COLO668 (cell line): ENCODE measurements at regions not wholly inside any gene's neighbourhood (a gene's known extent, or its start where the extent isn't known, plus 50 kb on each side); places are given as distances from the start of the nearest gene placed in this dataset.
A peak's percentile ranks its signal among the peaks of the same experiment; 100 is the strongest.

Experiments
- DNase-seq: peaks from one replicate; lab custom pipeline; 2025; ENCODE audit not compliant: unreplicated experiment; lab: John Stamatoyannopoulos, UW

DNA sequence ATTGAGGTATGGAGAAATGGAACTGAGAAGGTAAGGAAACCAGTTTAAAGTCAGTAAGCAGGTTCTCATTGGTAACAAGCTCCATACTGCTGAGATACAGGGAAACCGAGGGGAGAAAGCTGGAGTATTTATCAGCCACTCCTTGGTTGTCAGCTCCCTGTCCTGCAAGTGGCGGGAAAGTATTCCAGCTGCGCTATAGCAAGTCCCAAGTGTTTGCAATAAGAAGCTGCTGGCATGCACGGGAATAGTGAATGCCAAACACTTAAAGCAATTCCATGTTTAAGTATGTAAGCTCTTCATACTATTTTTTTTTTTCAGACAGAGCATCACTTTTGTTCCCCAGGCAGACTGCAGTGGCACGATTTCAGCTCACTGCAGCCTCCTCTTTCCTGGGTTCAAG, 1601.1 kb downstream of the SUCLG1 start:
- DNase-seq = no peak

DNA sequence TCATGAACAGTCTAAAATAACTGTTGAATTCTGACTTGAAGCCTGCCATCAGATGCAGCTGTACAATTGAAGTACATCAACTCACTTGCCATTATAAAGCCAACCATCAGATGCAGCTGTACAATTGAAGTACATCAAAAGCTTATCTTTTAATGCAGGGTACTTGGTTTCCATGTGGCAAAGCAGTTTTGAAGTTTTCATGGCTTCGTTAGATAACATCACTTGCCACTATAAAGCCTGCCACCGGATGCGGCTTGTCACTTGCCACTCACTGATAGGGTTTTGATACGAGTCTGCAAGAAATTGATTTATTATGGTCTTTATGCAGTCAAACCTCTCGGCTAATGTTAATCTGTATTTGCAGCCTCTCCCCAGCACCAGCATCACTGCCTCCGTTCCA, 1605.8 kb downstream of the SUCLG1 start:
- DNase-seq = no peak

DNA sequence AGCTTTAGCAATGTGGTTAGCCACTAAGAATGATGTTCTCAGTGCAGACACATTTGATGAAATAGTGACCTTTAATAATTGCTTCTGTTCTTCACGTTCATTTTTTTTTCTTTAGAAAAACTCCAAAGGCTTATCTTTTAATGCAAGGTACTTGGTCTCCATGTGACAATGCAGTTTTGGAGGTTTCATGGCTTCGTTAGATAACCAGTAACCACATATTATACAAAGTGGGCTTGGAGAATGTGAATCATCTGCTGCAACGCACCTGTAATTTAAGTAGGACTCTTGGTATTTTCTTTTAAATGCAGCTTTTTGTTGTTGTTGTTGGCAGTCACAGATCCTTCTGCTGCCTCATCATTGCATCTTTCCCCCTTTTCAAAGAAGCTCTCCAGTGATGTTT, 1606.3 kb downstream of the SUCLG1 start:
- DNase-seq = no peak

DNA sequence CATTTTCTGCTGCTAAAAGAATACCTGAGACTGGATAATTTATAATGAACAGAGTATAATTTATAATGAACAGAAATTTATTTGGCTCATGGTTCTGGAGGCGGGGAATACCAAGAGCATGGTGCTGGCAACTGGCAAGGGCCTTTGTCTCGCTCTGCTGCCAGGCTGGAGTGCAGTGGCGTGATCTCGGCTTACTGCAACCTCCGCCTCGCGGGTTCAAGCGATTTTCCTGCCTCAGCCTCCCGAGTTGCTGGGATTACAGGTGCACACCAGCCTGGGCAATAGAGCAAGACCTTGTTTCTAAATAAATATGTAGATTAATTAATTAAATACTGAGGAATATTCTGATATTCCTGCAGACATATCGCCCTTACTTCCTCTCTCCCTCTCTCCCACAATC, 1610.8 kb downstream of the SUCLG1 start:
- DNase-seq = no peak

DNA sequence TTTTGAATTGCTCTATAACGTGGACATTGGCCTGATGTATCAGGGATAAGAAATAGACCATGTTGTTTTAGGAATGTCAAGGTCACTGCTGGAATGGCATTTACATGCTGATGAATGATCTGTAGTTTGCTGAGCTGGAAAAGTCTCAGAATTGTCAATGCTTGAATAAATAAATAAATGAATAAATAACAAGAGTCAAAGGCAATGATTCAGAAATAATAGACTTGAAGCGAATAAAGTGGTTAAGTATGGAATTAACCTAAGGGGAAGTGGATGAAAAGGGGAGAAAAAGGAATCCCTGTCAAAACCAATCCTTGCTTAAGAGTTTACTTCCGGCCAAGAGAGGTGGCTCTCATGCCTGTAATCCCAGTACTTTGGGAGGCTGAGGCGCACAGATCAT, 1620.0 kb downstream of the SUCLG1 start:
- DNase-seq = no peak

DNA sequence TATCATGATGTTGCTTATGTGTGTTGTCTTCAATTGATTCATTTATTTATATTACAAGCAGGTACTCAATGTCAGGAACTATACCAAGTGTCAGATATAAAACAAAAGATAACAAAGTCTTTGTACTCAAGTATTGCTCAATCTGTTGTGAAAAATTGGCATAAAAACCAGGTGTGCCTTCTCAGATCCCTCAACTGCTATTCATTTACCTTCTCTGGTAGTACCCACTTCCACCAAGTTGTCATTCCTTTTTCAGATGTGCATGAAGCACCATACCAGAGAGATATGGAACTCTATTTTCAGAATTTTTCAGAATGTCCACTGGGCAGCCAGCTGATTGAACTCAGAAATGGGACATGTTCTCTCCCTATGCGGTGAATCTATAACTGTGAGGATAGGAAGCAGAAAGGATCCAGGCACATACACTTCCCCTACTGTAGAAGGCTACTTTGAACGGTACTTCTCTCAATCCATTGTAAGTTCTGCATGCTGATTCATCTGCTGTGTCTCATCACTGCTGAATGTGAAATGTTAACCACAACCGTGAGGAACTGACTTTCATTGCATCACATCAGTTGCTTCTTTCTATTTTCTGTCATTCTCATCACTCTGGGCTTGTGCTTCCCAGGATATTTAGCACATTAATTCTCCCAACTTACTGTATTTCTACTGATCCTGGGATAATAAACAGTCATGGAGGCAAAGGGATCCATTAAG, 1621.3 kb downstream of the SUCLG1 start:
- DNase-seq = no peak

DNA sequence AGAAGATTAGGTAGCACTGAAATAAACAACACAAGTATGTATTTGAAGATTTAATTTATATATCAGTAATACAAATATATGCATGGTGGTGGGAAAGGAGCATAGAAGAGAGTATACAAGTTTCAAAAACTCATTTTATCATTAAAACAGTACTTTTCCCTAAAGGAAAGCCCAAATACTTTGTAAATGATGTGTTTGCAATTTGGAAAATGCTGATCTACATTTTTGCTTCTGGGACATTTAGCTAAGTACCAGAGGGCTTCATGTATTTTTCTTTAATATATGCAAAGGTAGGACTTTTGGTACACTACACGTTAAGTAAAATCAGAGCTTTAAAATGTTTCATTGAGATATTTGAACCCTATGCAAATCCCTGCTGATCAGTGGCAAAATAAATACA, 1624.2 kb downstream of the SUCLG1 start:
- DNase-seq = no peak

DNA sequence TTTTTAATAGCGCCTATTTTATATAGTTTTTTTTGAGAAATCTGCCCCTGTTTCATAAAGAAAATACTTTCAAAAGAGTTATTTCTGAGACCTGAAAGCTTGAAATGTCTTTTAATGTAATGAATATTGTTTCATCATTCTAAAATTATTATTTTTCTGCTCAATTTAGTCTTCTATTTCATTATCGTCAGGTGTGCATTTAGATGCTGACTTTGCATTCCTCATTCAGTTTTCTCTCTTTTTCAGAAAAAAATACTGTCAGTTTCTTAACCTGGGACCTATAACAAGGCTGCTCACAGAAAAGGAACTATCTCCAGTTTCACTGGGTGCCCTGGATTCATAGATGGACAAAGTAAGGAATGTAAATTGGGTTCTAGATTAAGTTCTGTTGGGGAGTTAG, 1631.7 kb downstream of the SUCLG1 start:
- DNase-seq = no peak

DNA sequence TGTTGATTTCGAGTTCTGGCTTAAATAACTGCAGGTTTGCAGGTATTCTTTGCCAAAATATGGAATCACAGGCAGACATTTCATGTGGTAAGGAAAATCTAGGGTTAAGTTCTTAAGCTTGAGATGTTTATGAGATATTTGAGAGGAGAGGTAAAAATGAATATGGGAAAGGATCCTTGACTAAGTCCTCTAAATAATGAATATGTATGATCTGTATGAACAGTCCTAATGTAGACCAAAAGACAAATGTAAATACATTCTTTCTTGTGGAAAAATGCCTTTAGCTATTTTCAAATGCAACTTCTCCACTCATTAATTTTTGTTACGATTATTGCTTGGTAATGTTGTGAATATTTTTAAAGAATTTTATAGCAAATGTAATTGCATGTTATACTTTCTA, 1632.6 kb downstream of the SUCLG1 start:
- no peak for DNase-seq

DNA sequence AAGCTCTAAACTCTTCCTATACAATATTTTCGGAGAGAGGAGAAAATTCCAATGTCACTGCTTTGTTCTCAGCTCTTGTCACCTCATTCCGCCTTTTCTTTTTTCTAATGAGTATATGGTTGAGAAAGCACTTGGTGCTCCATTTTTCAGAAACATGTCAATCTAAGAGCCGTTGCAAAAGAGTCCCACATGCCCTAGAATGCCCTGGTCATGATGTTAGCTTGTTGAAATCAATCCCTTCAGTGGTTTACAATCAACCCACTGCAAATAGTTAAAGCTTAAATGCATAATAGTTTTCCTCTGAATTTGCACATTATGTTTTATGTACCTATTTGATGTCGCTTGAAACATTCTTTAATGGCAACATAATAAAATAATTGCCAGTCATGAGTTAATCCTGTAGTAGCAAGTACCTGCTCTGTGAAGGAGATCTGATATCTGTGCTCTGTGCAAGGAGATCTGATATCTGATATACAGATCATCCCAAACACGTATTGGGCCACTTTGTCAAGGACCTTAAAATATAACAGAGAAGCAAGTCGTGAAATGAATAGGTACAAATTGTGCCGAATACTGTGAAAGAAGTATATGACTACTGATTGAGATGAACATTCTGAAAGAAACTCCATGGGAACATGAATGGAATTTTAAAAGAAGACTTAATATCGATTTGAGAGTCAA, 1633.5 kb downstream of the SUCLG1 start:
- DNase-seq = no peak

DNA sequence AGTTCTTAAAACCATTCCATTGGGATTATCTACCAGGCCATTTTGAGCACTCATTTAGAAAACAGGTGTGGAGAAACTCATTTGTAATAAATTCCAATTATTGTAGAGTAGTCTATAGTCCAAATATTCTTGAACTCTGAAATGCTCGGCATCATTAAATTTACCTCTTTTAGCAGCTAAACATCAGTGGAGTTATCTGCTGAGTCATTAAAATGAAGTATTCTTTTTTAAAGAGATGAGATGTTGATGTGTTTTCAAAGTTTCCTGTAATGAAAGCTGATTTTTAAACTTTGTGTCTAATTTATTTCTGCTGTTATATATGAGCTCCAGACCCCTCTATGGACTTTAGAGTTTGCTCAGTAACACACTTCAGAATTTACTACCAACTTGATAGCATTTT, 1635.2 kb downstream of the SUCLG1 start:
- DNase-seq = no peak

DNA sequence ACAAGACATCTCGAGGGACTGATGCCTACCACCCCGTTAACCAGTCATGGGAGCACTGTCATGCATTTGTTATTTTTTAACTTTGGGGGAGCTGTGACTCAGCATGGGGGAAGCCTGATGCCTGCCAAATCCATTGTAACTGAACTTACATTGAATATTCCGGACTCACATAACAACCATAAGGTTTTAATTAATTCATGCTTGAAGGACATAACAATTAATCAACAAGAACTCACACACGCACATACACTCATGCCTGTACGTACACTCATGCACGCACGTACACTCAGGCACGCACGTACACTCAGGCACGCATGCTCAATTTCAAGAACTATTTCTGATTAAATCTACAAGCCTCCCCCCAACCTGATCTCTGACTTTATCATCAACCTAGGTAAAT, 1639.1 kb downstream of the SUCLG1 start:
- no peak for DNase-seq

DNA sequence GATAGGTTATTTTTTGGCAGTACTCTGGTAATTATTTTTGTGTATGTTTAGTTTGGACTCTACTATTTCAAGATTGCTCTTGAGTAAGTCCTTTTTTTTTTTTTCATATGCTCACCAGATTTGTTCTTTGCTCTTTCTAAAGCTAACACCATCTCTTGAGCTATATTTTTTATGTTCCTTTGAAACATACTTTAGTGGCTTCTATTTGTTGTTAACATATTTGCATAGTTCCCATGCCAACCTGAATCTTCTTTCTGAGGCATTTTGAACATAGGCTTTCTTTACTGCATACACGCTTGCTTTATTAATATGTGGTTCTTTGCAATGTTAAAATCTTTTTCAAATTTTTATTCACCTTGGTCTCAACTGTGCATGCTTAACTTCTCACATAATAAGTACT, 1644.9 kb downstream of the SUCLG1 start:
- no peak for DNase-seq

DNA sequence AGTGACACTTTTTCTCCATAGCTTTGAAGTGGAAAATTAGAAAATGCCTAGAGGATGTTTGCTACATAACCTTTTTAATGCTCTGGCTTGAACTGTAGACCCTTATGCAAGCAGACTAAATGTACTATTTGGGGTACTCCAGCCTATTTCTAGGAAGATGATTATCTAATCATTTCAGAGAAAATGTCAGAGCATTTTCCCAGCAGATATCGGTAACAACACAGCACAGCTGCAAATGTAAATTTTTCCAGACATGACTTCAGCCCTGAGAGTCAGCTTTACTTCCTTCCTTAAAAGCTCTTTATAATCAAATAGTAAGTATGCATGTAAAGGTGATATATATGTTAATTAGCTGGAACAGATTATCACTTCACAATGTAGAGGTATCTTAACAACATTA, 1647.1 kb downstream of the SUCLG1 start:
- no peak for DNase-seq

DNA sequence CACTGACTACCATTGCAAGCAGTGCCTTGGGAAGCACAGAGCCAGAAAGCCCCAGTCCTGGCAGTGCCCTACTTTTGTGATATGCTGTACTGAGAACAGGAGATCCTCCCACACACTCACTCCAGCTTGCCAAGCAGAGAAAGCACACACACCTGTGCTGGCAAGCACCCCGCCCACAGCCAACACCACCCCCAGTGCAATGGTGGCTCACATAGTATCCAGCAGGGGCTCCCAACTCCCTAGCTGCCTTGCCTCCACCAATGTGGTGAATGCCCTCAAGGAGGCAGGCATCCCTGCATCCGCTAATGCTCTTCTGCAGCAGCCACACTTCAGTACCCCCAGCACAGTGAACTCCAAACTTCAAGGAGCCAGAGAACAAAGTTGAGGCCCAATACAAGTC, 1655.8 kb downstream of the SUCLG1 start:
- DNase-seq = no peak

DNA sequence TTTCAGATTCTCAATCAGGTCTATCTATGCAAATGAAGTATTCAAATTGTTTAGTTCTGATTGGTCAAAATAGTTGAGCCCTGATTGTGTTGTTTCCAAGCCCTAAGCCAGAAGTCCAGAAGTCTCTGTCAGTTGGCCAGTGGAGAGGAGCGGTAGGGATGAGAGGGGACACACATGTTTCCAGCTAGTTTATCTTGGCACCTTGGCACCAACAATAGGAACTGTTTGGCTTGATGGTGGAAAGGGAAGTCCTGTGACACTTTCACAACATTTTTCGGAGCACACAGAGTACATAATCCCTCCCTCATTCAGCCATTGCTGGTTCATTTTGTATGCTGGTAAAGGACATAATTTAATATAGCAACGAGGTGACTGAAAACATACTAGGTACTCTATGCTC, 1661.6 kb downstream of the SUCLG1 start:
- DNase-seq = no peak

DNA sequence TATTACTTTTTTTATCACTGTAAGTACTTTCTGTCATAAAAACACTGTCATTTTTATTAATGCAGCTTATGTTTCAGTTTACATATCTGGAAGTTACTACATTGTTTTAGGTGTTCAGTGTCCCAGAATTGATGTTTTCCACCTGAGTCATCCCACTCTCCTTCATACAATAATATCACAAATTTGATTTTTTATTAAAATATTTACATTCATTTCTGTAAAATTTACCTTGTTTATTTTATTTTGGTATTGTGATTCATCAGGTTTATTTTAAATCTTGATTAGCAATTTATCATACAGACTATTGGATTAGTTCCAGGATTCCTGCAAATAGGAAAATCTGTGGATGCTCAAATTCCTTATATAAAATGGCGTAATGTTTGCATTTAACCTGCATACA, 1662.9 kb downstream of the SUCLG1 start:
- DNase-seq = no peak

DNA sequence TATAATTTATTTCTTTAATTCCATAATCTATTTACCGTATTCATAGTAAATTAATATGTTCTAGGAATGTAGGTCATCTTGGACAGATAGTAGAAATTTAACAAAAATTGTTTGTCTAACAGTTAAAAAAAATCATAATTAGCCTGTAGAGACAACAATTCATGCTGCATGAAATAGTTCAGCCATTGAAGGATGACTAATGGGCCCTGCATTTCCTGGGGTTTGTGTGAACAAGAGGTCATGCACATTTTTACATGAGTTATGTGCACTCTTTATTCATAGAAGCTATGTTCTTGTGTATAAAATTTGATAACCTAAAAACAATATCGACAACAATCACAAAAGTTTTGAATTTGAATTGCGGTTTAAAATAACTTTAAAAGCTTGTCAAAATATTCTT, 1663.6 kb downstream of the SUCLG1 start:
- no peak for DNase-seq

DNA sequence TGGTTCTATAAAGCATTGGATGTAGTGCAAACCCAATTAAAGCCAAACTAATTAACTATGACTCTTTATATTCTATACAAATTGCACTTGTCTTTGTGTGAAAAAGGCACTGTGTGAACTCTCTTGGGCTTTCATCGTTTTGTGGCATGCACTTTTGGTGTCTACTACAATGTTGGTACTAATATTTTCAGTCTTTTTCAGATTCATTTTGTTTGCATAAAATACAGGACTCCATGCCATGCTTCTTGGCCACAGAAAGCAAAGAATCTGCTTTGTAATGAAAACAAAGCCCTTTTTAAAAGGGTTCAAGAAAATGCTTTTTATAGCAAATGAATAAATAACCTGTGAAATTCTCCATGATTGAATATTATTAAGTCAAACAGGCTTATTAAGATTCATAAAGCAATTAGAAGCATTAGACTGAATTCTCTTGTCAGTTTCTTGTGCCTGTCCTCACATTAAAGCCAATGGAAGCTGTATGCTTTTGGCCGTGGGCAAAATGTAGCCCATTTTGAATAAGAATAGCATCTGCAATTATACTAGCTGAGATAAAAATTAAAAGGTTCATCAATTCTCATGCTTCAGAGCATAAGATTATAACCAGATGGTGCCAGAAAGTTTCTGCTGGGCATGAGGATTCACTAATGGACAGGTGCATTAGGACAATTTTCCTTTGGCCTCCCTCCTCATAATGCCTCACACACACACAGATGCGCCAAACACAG, 1665.2 kb downstream of the SUCLG1 start:
- DNase-seq = no peak

DNA sequence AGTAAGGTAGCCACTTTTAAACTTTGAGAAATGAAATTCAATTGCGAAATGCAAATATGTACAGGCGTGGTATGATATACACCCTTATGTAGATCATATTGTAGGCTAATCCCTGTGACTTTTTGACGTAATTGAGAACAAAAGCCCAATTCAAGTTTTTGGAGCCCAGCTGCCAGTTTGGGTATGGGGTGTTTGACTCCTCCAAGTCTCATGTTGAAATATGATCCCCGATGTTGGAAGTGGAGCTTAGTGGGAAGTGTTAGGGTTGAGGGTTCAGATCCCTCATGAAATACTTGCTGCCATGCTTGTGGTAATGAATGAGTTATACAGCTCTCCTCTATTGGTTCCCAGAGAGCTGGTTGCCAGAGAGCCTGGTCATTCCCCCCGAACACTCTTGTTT, 1666.8 kb downstream of the SUCLG1 start:
- DNase-seq = no peak

DNA sequence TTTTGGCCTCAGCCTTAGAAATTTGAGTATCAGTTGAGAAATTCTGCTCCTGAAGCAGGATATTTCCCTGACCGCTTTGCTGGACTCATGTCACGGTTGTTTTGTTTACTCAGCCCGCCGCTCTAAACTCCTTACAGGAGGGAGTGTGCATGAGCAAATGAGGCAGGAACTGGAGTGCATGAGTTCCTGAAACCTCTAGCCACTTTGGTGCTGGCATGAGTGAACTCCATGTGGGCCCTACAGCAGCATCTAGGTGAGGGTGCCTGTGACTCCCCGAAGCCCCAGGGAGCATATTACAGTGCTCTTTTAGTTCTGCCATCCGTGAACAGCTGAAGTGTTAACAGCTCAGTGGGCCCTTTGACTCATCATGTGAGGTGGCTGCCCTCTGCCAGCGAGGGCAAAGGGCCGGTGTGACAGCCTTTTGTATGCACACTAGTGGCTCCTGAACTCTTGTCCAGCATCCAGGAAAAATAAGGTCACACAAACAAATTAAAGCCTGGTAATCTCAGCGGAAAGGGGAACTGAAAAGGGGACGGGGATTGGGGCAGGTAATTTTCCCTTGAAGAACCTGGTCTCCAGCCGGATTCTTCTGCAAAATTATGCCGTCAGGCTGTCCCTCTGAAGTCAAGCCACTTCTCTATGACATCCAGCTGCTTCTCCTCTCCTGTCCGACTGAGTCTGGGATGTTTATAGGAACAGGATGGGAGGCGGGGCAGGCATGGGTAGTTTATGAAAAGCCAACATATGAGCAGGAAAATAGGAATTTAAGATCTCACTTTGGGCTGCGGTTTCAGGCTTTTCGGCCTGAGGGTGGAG, 1668.7 kb downstream of the SUCLG1 start:
- DNase-seq = peak; percentile 41

DNA sequence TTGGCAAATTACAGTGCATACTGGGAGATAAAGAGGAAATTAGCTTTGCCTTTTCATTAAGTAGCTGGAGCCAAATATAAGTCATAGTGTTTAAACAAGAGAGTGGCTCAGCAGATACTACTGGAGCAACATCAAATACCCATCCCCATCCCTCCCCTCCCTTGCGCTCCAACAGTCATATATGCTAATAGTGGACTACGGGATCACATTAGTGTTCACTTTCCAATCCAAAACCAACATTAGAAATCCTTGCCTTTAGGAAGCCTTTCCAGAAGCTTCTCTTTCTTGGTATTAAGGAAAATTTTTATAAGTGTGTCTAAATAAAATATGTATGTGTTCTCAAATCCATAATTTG, 1669.3 kb downstream of the SUCLG1 start:
- DNase-seq = no peak
